AG09309 (cell line): ENCODE measurements at regions not wholly inside any gene's neighbourhood (a gene's known extent, or its start where the extent isn't known, plus 50 kb on each side); places are given as distances from the start of the nearest gene placed in this dataset.

Experiments used
- DNase-seq: peaks from one replicate; pipeline ENCODE4 v3.0.0-alpha.2; 2010; ENCODE audit warnings: low read depth
- H3K4me3 ChIP-seq: 2 replicates; pipeline ENCODE4 v1.5.1; 2011; ENCODE audit warnings: mild to moderate bottlenecking, low read depth, low read length, moderate library complexity; ENCODE audit not compliant: control insufficient read depth
- TF ChIP-seq, protein P1 (sequence below): IDR thresholded peaks from 2 replicates; pipeline ENCODE4 v1.5.1; 2011; ENCODE audit warnings: mild to moderate bottlenecking, low read depth, low read length, inconsistent platforms; ENCODE audit not compliant: insufficient read depth, control insufficient read depth; ENCODE audit errors: missing control alignments

DNA sequence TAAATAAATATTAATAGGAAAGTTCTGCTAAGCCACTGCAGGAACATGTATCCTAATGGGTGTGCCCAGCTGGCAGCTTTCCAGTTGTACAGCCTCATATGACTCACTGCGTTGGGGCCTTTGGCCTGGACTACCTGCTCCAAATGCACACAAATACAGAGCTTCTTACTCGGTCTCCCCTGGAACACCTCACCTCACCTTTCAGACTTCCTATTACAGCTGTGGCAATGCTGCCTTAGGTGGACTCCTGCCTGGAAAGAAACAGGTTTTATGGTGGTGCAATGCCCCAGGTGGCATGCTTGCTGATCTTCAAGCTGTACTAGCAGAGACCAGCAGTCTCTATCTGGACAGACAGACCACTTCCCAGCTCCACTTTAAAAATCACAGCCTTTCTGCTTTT, 85.7 kb upstream of the EXOC1L start:
- no peak for DNase-seq
- TF ChIP-seq, protein P1, sequence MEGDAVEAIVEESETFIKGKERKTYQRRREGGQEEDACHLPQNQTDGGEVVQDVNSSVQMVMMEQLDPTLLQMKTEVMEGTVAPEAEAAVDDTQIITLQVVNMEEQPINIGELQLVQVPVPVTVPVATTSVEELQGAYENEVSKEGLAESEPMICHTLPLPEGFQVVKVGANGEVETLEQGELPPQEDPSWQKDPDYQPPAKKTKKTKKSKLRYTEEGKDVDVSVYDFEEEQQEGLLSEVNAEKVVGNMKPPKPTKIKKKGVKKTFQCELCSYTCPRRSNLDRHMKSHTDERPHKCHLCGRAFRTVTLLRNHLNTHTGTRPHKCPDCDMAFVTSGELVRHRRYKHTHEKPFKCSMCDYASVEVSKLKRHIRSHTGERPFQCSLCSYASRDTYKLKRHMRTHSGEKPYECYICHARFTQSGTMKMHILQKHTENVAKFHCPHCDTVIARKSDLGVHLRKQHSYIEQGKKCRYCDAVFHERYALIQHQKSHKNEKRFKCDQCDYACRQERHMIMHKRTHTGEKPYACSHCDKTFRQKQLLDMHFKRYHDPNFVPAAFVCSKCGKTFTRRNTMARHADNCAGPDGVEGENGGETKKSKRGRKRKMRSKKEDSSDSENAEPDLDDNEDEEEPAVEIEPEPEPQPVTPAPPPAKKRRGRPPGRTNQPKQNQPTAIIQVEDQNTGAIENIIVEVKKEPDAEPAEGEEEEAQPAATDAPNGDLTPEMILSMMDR, result no peak
- H3K4me3 ChIP-seq, result no peak overlapping the region

- TF ChIP-seq, protein P1, result peak; percentile 9
- no peak overlapping the region for H3K4me3 ChIP-seq
- DNase-seq, result no peak
These were observed 82.9 kb upstream of the EXOC1L start for GRCh38 chr4:55736605-55737183.

DNA sequence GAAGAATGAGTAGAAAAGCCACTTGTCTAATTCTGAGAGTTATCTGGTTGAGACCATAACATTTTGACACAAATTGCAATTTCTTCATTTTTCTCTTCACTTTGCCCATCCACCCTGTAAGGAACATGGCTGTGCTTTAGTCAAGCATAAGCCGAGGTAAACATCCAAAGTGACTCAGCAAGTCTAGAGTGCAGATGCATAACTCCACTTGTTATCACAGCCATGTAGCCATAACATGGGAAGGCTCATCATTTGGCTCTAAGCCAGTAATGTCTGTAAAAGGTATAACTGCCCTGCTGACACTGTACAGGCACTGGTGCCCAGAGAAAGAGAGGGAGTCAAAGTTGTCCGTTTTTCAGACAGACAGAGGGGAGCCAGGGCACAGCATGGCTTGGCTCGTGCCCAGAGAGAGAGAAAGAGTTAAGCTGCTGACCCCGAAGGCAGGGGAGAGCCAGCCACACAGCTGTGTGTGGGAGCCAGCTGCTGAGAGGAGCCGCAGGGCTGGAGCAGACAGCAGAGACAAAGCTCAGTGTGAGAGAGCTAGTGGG, 76.9 kb upstream of the EXOC1L start:
- no peak for DNase-seq
- TF ChIP-seq, protein P1, result no peak
- no peak overlapping the region for H3K4me3 ChIP-seq

DNA sequence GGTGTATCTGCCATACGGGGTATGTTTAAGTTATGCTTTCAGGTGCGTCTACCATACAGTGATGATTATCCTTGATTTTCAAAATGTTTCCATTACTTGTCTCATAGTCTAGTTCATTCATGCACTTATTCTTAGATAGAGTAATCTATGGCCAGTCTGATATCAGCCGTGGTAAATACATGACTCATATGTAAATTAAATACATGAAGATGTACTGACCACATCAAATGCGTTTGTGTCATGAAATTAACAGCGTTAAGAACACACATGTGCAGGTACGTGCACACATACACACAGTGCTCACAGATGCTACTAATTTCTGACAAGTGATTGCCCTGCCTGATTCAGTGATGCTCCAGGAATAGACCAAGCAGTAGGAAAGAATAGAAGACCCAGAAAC, 75.2 kb upstream of the EXOC1L start:
- no peak for DNase-seq
- TF ChIP-seq, protein P1, result no peak
- H3K4me3 ChIP-seq, result no peak overlapping the region

GRCh38 chr4:55745014-55745413, 74.6 kb upstream of the EXOC1L start:
- TF ChIP-seq, protein P1, result no peak
- no peak for DNase-seq
- no peak overlapping the region for H3K4me3 ChIP-seq

DNA sequence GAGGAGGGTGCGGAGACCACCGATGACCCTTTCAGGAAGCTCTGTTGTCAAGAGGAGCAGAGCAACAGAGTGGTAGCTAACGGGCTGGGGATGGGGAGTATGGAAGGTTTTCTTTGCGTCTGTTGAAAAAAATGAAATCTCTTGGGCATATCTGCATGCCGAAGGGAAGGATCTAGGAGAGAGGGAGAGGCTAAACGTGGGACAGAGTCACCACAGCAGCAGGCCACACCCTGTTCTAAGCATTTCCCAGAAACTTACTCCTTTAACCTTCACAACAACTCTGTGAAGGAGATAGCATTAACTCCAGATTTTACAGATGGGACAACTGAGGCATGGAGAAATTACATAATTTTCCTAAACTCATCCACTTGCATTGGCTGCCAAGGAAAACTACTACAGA, 71.8 kb upstream of the EXOC1L start:
- TF ChIP-seq, protein P1, result no peak
- H3K4me3 ChIP-seq, result no peak overlapping the region
- no peak for DNase-seq
